ENCODE measurements at regions not wholly inside any gene's neighbourhood (a gene's known extent, or its start where the extent isn't known, plus 50 kb on each side); places are given as distances from the start of the nearest gene placed in this dataset.

DNA sequence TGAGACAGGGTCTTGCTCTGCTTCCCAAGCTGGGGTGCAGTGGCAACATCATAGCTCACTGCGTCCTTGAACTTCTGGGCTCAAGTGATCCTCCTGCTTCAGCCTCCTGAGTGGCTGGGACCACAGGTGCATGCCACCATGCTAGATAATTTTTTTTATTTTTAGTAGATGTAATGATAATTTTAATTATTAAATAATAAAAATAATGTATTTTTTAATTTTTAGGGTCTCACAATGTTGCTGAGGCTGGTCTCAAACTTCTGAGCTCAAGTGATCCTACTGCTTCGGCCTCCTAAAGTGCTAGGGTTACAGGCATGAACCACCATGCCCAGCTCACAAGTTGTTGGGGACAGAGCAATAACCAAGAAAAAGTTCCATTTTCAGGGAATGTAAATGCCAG lies 138.0 kb upstream of the RALGAPA2 start:
- TF ChIP-seq, protein P1, sequence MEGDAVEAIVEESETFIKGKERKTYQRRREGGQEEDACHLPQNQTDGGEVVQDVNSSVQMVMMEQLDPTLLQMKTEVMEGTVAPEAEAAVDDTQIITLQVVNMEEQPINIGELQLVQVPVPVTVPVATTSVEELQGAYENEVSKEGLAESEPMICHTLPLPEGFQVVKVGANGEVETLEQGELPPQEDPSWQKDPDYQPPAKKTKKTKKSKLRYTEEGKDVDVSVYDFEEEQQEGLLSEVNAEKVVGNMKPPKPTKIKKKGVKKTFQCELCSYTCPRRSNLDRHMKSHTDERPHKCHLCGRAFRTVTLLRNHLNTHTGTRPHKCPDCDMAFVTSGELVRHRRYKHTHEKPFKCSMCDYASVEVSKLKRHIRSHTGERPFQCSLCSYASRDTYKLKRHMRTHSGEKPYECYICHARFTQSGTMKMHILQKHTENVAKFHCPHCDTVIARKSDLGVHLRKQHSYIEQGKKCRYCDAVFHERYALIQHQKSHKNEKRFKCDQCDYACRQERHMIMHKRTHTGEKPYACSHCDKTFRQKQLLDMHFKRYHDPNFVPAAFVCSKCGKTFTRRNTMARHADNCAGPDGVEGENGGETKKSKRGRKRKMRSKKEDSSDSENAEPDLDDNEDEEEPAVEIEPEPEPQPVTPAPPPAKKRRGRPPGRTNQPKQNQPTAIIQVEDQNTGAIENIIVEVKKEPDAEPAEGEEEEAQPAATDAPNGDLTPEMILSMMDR (IDR thresholded peaks at IDR 0.05): no peak
- no peak for TF ChIP-seq POLR2A (IDR thresholded peaks at IDR 0.05)
